GM23248 (cell line): ENCODE measurements at regions not wholly inside any gene's neighbourhood (a gene's known extent, or its start where the extent isn't known, plus 50 kb on each side); places are given as distances from the start of the nearest gene placed in this dataset.

Experiments
- EZH2 ChIP-seq: fragments of 200-600 bp; sonication (generic); IDR thresholded peaks from 2 replicates; pipeline ENCODE4 v1.6.1; 2018; ENCODE audit warnings: antibody characterized with exemption, mild to moderate bottlenecking; ENCODE audit not compliant: insufficient read depth, poor library complexity, severe bottlenecking
- EZH2phosphoT487 ChIP-seq: fragments of 200-600 bp; sonication (generic); IDR thresholded peaks from 2 replicates; pipeline ENCODE4 v1.6.1; 2018; ENCODE audit warnings: antibody characterized with exemption, moderate library complexity, mild to moderate bottlenecking, low read depth; ENCODE audit not compliant: insufficient read depth

DNA sequence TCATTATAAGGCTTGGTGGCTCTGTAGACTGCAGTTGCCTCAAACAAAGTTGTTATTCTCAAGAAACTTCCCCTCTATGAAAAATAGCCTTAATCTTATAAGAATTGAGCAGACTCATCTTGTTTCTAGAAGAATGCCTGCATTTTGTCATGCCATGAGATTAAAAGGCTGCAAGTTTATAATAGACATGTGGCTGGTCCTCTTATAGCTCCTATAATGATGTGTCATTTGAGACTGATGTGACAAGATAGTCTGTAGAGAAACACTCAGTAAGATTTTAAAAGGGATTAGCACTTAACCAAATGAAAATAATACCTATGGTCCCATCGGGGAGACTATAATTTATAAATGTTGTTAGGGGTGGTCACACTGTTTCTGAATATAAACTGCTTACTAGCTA is 312.5 kb downstream of the OXSM start:
- no peak for TF ChIP-seq EZH2
- TF ChIP-seq EZH2phosphoT487, result no peak
